NCI-H2196 treated with DMSO at 0.1 percent for 48 hours (cell line): ENCODE measurements at regions not wholly inside any gene's neighbourhood (a gene's known extent, or its start where the extent isn't known, plus 50 kb on each side); places are given as distances from the start of the nearest gene placed in this dataset.

Experiments used
- DNase-seq: peaks from one replicate; lab custom pipeline; 2025; ENCODE audit not compliant: unreplicated experiment; lab: John Stamatoyannopoulos, UW

DNA sequence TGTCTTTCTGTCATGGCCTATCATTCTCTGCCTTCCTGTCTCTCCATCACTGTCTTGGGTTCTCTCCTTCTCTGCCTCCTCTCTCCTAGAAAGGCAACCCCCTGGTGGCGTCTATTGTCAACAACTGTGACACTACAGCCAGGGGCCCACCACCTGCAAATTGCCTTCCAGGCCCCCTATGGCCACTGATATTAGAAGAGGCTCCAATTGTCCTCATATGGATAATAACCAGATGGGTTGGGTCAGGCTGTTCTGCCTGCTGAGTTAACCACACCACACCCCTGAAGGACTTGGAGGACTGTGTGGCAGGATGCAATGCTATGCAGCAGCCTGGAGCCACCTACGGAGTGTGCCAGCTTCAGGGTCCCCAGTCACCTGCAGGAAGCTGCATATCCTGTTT, 665.0 kb downstream of the NTRK3 start:
- DNase-seq, result no peak

DNA sequence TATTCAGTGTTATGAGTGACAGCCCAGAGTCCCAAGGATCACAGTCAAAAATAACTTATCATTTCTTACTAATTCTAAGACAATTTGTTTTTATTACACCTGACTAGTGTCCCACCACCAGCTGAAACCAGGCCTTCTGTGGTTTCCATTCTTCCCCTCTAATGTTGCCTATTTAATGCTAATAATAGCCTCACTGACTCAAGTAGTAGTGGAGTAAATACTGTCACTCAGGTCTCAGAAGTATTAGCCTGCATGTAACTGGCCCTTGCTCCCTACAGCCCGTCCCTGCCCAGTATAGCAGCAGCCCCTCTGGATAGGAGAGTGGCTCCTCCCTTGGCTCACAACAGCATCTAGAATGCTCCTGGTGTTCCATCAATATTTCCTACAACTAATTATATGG, 665.5 kb downstream of the NTRK3 start:
- no peak for DNase-seq

DNA sequence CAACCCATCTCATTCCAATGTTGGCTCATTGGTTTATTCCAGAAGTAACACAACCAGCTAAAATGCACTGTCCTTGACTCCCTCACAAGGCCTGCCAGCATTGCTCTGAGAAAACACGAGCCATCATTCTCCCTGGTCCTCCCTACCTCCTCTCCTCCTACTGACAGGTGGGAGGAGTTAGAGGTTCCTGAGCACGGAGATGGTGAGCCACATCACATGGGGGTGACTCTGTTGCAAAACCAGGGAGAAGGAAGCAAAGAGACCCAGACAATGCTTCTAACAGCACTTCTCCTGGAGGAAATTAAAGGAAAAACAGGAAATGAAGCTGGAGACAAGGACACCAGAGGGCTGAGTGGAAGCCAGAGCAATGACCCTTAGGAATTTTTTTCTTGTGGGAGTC, 667.4 kb downstream of the NTRK3 start:
- no peak for DNase-seq

DNA sequence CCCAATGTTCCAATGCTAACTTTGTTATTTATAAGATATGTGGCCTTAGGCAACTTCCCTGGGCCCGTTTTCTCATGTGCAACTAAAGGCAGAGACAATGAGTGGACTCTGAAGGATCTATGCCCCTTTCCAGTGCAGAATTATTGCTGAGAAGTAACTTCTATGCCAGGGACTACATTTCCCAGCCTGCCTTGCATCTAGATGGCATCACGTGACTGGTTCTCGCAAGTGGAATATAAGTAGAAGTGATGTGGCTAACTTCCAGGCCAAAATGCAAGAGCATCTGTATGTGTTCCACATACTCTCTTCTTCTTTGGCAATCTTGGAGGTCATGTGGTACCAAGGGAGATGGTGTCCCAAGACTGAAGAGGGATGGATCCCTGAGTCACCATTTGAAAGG, 674.4 kb downstream of the NTRK3 start:
- no peak for DNase-seq

DNA sequence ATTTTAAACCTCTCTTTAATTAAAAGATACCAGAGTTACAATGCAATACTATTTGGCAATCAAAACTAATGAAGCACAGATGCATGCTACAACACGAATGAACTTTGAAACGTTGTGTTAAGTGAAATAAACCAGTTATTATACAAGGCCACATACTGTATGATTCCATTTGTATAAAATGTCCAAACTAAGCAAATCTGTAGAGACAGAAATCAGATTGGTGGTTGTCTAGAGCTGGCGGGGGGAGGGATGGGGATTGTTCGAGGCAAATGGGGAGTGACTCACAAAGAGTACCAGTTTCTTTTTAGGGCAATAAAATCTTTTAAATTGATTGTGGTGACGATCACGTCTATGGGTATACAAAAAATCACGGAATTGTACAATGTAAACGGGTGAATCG, 677.0 kb downstream of the NTRK3 start:
- DNase-seq, result no peak

DNA sequence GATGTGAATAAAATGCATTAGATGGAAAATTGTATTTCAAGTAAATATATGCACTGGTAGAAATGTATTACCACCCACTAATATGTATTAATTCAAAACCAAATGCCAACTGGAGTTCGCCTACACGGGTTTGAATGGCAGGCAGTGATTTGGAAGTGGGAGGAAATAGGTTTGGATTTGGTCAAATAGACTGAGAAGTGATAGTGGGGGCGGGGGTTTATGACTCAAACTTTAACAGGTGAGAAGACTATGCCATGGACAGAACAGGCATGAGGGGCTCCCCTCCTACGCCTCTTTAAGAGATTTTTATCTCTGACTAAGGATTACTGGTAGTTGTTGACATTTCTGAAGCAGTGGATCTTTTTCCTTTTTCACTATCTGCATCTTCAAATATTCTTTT, 677.8 kb downstream of the NTRK3 start:
- DNase-seq, result no peak

DNA sequence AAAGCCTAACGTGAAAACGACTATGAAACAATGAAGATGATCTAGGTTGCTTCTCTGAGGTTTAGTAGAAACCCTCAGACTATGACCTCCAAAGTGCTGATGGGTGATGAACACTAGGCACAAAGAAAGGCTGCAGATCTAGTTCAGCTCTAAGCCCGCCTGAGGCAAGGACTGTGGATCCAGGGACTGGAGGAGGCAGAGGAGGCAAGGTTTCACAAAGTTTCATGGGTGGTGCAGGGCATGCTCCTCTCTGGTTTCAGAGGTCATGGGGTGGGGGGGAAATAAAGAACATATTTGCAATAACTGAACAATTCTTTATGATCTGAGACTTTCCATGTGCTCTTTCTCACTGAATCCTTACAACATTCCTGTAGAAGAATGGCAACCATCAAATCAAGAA, 679.2 kb downstream of the NTRK3 start:
- no peak for DNase-seq

DNA sequence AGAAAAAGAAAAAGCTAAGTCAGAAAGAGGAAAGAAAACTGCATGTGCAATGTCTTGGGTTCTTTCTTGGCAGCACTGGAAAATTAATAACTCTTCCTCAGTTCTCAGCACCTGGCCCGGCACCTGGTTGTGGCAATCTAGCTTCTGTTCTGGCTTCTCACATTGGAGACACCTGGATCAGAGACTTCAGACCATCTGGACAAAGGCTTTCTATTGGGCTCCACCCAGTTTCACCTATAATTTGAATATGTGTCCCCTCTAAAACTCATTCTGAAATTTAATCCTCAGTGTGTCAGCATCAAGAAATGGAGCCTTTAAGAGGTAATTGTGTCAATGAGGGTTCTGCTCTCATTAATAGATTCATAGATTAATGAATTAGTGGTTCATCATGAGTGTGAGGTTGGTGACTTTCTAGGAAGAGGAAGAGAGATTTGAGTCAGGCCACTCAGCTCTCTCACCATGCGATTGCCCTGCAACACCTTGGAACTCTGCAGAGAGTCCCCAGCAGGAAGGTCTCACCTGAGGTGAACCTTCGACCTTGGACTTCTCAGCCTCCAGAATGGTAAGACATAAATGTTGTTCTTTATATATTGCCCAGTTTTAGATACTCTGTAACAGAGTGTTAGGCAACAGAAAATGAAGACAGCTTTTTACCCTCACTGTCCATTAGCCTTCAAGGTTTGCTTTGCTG, 679.9 kb downstream of the NTRK3 start:
- no peak for DNase-seq

DNA sequence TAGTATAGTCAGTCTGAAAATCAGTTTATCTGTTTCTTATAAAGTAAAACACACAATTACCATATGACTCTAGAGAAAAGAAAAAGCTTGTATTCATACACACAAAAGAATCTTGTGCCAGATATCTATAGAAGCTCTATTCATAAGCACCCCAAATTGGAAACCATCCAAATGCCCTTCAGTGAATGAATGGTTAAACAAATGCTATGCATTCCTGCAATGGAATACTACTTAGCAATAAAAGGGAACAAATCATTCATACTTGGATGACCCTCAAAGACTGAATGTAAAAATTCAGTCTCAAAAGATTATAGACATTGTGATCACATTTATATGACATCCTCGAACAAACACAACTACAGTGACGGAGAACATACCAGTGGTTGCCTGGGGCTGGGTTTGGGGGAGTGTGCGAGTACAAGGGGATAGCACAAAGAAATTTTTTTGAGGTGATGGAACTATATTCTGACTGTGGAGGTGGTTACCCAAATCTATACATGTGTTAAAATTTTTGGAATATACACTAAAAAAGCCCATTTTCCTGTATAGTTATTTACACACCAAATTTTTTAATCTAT, 680.6 kb downstream of the NTRK3 start:
- no peak for DNase-seq

DNA sequence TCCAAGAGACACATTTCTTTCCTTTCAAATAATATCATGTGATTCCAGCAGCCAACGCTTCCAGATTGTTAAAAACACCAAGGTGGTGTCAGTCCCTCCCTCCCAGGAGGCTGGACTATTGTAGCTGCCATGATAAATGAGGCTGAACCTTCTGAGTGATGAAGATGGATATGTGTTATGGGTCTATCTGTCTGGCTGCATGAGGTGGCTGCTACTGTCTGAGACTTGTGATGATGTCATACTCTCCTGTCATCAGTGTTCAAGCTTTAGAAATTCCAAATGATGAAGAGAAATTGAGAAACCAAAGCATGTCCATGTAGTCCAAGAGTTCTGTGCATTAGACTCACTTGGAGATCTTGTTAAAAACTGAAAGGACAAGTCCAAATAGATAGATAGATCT, 683.0 kb downstream of the NTRK3 start:
- no peak for DNase-seq

DNA sequence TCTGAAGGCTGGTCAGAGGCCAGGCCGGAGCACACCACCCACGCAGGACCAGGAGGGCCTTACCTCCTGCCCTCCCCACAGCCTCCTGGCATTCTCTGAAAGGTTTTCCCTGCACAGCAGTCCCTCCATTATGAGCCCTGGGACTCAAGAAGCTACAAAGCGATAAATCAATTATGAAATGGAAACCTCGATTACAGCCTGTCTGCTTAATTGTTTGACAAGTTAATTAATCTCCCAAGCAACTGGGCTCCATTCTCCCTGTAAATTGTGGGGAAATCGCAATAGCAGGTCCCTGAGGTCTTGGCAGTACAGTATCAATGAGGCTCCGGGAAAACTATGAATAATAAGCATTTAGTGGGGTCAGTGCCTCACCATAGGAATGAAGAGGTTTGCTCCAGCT, 683.5 kb downstream of the NTRK3 start:
- no peak for DNase-seq

DNA sequence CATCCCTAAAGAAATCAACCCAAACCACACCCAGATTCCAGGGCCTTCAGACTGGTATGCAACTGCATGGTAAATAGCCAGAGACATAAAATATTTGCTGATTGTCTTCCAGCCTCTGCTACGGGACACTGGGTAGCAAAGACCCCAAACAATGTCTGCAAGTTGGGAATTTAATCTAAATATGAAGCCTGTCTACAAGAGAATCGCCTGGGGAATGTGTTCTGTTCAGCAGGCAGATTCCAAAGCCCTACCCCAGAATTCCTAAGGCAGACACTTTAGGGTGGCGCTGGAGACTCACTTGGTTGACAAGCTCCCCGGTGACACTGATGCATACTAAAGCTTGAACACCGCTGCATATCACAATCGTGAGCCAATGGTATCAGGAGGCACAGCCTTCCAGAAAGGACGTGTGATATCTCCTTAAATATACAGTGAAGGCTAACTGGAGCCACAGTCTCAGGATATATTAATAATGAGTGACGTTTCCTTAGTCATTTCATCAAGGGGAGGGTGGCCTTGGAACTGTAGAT, 684.1 kb downstream of the NTRK3 start:
- no peak for DNase-seq

DNA sequence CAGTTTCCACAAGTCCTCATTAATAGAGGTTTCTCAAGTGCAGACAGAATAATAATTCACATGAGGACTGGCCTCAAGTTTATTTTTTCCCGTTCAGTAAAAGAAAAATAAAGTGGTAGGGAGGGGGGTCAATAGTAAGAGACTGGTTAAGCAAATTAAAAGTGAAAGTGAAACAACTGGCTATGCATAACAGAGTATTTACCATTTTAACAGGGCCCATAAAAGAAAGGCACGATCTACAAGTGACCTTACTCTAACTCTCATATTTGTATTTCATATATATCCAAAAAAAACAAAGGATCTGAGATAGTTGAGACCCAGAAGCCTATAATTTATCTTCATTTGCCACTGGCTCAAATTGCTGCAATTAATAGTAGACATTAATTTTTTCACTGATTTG, 686.3 kb downstream of the NTRK3 start:
- no peak for DNase-seq

DNA sequence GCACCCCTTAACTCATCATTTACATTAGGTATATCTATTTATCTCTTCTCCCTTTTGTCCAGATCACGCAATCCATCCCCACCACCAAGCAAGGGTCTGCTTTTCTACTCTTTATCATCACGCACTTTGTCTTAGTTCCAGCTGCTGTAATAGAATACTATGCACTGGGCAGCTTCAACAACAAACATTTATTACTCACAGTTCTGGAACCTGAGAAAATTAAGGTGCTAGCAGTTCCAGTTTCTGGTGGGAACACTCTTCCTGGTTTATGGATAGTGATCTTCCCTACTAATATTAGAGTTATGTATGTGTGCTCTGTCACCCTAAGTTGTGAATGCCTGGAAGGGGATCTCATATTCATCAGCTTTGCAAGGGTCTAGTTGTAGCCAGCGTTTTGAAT, 687.0 kb downstream of the NTRK3 start:
- no peak for DNase-seq

DNA sequence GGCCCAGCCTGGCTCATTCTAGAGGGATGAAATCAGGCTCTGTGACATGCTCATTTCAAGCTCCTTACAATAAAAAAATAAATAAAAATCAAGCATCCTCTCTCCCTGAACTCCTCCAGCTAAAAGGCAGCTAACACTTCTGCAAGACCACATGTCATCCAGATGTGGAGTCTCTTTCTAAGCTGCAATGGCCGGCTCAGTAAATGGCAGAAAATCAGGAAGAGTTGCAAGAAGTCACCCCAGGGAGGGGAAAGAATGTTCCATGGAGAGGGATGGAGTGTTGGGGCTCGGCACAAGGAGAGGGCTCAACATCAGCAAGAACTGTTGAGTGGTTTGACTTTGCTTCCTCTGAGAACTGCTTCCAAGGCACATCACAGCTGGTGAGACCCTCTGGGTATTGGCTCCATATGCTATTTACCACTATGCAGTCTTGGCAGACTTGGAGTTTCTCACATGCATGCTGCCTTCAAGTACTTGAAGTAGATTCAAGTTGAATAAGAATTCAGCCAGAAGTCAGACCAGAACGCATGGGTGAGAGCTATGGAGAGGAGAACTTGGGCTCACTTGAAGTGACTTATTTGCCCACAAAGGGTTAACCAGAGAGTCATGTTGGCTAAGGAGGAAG, 689.0 kb downstream of the NTRK3 start:
- DNase-seq, result no peak

DNA sequence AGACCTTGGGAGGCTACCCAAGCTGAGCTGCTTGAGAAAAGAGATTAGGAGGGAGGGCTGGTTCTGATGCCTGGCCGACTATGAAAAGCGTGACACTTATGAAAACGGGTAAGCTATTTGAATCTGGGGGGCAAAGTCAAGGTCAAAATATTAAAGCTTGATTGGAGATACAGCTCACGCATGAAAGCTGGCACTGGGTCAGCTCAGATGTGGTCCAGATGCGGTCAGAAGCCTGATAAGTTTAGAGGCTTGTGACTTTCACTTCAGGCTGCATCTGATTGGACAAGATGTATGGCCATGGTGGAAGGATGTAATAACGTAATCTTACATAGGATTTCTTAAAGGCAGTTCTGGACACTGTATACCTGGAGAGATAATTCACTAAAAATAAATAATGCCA, 690.3 kb downstream of the NTRK3 start:
- DNase-seq, result no peak

DNA sequence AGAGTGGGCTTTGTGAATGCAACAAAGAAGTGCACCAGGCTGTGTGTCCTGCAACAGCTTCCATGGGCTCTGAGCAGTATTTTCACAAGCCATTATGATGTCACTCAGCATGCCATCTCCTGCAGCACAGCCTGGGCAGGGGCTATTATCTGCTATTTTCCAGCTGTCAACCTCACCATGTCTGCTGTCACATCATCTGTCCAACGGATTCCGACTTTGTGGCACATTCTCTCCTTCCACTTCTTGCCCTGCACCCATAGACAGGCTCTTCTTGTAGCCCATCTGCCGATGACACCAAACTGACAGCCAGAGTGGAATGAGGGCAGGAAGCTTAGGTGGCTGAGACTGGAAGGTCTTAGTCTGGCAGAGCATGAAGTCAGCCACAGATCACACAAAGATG, 691.9 kb downstream of the NTRK3 start:
- no peak for DNase-seq

DNA sequence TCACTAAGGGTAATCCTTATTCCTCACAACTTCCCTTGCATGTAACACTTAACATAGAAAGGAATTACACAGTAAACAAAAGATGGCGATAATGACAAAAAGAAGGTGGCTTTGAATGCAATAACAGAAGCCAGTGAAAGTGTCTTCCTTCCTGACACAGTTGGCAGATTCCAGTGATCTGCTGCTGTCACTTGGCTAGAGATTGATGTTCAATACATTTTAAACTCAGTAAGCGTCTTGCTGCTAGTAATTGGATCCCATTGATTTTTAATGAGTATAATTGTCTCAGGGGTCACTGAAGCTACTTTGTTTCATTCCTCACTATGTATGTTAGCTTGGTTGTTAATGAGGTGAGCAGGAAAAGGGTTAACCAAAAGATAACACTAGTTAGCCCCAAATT, 692.7 kb downstream of the NTRK3 start:
- no peak for DNase-seq

DNA sequence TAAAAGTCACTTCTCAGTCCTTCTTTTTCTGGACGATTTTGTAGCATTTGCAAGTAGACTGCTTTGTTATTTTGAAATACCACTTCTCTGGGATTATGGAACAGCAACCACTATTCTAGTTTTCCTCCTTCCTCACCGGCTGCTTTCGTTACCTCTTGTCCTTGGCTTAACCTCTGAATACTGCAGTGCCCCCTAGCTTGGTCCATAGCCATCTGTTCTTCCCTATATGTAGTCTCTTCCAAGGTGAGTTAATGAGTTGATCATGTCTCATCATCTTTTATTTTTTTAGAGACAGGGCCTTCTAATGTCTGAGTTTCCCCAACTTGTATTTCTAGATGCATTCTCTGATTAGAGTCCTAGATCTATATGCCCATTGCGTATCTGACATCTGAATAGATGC, 694.3 kb downstream of the NTRK3 start:
- DNase-seq, result no peak

DNA sequence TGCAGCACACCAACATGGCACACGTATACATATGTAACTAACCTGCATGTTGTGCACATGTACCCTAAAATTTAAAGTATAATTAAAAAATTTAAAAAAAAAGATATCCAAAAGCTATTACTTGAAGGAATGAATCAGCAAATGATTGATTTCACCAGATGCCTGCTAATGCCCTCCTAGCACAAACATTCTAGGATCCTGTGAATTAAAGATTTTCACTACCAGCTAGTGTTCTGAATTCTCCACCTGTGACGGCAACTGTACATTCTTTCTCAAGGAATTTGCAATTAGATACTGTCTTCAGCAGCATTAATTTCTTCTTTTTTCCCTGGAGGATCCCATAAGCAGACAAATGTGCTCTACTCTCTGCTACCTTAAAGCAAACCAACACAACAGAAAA, 694.9 kb downstream of the NTRK3 start:
- no peak for DNase-seq

DNA sequence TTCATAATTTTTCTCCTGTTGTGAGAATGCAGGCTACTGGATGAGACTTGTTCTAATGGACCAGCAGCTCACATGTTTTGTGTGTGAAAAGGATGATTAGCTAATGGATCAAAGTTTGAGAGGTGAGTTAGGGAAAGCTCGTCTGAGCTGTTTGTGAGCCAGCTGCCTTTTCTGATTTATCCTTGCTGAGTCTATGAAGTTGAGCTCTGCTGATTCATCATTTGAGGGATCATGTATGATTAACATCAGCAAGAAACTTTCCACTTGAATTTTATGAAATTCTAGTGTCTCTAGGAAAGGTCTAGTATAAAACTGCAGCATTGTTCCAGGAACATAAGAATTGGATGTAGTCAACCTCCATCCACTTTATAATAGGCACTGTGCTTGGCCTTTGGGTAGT, 698.7 kb downstream of the NTRK3 start:
- no peak for DNase-seq

DNA sequence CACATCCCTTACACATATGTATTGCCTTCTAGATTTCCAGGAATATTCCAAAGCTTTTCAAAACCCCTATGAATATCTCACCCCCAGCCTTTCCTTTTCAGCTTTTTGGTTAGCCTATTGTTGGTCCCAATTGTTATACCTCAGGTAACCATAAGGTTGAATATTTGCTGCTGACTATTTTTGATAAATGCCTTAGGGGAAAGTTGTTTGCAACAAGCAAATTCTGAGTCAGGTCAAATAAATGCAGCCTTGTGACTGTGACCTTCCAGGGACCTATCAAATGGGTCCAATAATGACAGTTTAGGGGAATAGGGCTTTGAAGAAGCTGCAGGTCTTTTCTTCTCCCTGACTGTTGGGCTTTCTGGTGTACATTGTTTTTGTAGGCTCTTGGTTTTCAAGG, 699.7 kb downstream of the NTRK3 start:
- no peak for DNase-seq

DNA sequence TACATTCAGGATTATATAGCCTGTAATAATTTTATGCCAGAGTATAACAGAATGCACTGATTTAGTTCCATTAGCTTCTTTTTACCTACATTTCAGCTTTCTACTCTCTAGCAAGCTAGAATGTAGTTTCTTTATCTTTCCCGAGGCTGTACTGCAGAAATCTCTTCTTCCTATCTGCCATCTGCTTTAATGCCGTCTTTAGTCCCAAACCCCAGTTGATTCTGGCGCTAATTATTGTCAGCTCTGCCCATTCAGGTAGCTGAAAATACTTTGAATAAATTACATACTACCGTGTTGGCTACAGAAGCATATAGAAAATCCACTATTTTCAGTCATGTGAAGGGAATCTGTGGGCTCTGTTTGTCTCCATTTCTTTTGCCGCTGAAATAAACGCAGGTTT, 706.7 kb downstream of the NTRK3 start:
- DNase-seq, result no peak
